Gastroesophageal sphincter (tissue), 3 donors: ENCODE measurements at regions not wholly inside any gene's neighbourhood (a gene's known extent, or its start where the extent isn't known, plus 50 kb on each side); places are given as distances from the start of the nearest gene placed in this dataset.

Source experiments
- CTCF ChIP-seq, 4 experiments: fragments of 200-600 bp in 2 of 4; fragments of 450-650 bp in 2 of 4; sonication (generic) in 1 of 4; IDR thresholded peaks; one replicate each; pipeline ENCODE4 v1.5.1; 2017 to 2019; ENCODE audit warnings: antibody characterized with exemption in 4 of 4, mild to moderate bottlenecking in 2 of 4, moderate library complexity in 2 of 4
- EP300 ChIP-seq: sonication (generic); formaldehyde crosslinking; IDR thresholded peaks from one replicate; pipeline ENCODE4 v1.6.1; 2017; ENCODE audit warnings: antibody characterized with exemption, mild to moderate bottlenecking
- POLR2A ChIP-seq, 2 donors: fragments of 450-650 bp; IDR thresholded peaks; one replicate each; pipeline ENCODE4 v1.6.1; 2017; ENCODE audit warnings: antibody characterized with exemption in 2 of 2, mild to moderate bottlenecking in 2 of 2, moderate library complexity in 1 of 2
- POLR2AphosphoS5 ChIP-seq: sonication (generic); formaldehyde crosslinking; IDR thresholded peaks from one replicate; pipeline ENCODE4 v1.6.1; 2017; ENCODE audit warnings: antibody characterized with exemption

DNA sequence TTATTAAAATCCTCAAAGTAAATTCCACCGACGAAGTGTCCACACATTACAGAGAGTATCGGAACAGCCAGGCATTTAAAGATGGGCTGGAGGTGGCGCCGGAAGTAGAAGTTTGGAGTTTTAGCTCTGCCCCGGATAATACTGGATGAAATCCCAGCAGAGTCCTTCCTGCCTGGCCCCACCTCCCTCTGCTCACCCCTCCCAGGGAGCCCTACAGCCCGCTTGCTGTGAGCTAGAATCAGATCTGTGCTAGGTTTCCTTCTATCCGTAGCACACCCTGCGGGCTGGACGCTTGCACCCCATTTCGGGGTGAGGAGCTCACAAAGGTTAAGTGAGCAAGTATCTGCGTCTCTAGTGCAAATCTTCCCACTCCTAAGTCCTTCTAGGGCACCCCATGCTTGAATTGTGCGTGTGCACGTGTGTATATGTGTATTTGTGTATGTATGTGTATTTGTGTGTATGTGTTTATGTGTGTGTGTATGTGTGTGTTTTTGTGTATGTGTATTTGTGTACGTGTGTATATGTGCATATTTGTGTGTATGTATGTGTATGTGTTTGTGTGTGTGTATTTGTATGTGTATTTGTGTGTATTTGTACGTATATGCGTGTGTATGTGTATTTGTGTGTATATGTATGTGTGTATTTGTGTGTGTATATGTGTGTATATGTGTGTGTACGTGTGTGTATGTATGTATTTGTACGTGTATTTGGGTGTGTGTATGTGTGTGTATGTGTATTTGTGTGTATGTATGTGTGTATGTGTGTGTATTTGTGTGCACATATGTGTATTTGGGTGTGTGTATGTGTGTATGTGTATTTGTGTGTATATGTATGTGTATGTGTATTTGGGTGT, 61.4 kb downstream of the HAPSTR1 start:
- TF ChIP-seq CTCF (IDR thresholded peaks at IDR 0.05) (no peak), EP300 (no peak), POLR2A (IDR thresholded peaks at IDR 0.05) (no peak), POLR2AphosphoS5 (no peak)
